IMR-90 (cell line): ENCODE measurements at regions not wholly inside any gene's neighbourhood (a gene's known extent, or its start where the extent isn't known, plus 50 kb on each side); places are given as distances from the start of the nearest gene placed in this dataset.

Experiments
- ATAC-seq: fragments of 200-7000 bp; cut with Tn5 transposase; 2 replicates; pipeline ENCODE4 v1.9.1; 2020; ENCODE audit warnings: low read depth, mild to moderate bottlenecking, moderate library complexity
- BruUV-seq: library from RNA; stranded (reverse); fragments of 400-500 nt; replicated peaks from 2 replicates; lab custom pipeline; 2021; lab: Mats Ljungman, UMichigan
- CTCF ChIA-PET: fragments of 300-600 bp; formaldehyde crosslinking; extraction: SDS; loops from one replicate; lab custom pipeline; 2021; ENCODE audit warnings: antibody characterized with exemption; lab: Yijun Ruan, JAX
- POLR2A ChIA-PET: fragments of 300-600 bp; sonication (Branson Sonifier 250); formaldehyde crosslinking; loops from one replicate; lab custom pipeline; 2022; ENCODE audit warnings: antibody characterized with exemption; ENCODE audit not compliant: unreplicated experiment; lab: Charles Lee
- DNase-seq: peaks from one replicate; pipeline ENCODE4 v3.0.0; 2013
- H2AFZ ChIP-seq: replicated peaks from 2 replicates; pipeline ENCODE3; 2013; ENCODE audit warnings: low read length, mild to moderate bottlenecking; ENCODE audit not compliant: poor library complexity
- H2AK5ac ChIP-seq: 2 replicates; pipeline ENCODE4 v1.6.1; 2013; ENCODE audit warnings: low read depth, low read length, inconsistent platforms
- H2AK9ac ChIP-seq: replicated peaks from 2 replicates; pipeline ENCODE3; 2013; ENCODE audit warnings: mild to moderate bottlenecking, low read depth, low read length, moderate library complexity; ENCODE audit not compliant: poor library complexity
- H2BK120ac ChIP-seq: 2 replicates; pipeline ENCODE4 v1.6.1; 2013; ENCODE audit warnings: low read depth, low read length, inconsistent platforms
- H2BK15ac ChIP-seq: 3 replicates; pipeline ENCODE4 v1.6.1; 2013; ENCODE audit warnings: low read depth, low read length, inconsistent platforms
- H2BK20ac ChIP-seq: 2 replicates; pipeline ENCODE4 v1.6.1; 2013; ENCODE audit warnings: low read depth, mild to moderate bottlenecking, inconsistent platforms, low read length, moderate library complexity
- H2BK5ac ChIP-seq: 2 replicates; pipeline ENCODE4 v1.6.1; 2013; ENCODE audit warnings: mild to moderate bottlenecking, low read depth, low read length, inconsistent platforms; ENCODE audit not compliant: poor library complexity, severe bottlenecking
- H3K14ac ChIP-seq: replicated peaks from 2 replicates; pipeline ENCODE4 v1.6.1; 2013; ENCODE audit warnings: low read depth, low read length, inconsistent platforms
- H3K18ac ChIP-seq: 2 replicates; pipeline ENCODE4 v1.6.1; 2013; ENCODE audit warnings: low read depth, low read length, control low read depth
- H3K23ac ChIP-seq: 2 replicates; pipeline ENCODE4 v1.6.1; 2013; ENCODE audit warnings: low read depth, low read length, inconsistent platforms
- H3K27ac ChIP-seq: 2 replicates; pipeline ENCODE4 v1.5.1; 2013; ENCODE audit warnings: mild to moderate bottlenecking, control low read depth, low read length; ENCODE audit not compliant: insufficient read depth
- H3K27me3 ChIP-seq: 2 replicates; pipeline ENCODE4 v1.6.1; 2013; ENCODE audit warnings: low read length; ENCODE audit not compliant: control insufficient read depth, insufficient read depth
- H3K36me3 ChIP-seq: 2 replicates; pipeline ENCODE4 v1.6.1; 2013; ENCODE audit warnings: low read length, mixed read lengths; ENCODE audit not compliant: control insufficient read depth, insufficient read depth
- H3K4ac ChIP-seq: 2 replicates; pipeline ENCODE4 v1.6.1; 2013; ENCODE audit warnings: low read depth, low read length, inconsistent platforms
- H3K4me1 ChIP-seq: 2 replicates; pipeline ENCODE4 v1.6.1; 2013; ENCODE audit warnings: low read length, mixed read lengths; ENCODE audit not compliant: control insufficient read depth, insufficient read depth
- H3K4me2 ChIP-seq: 2 replicates; pipeline ENCODE4 v1.6.1; 2013; ENCODE audit warnings: low read depth, mild to moderate bottlenecking, control low read depth, low read length, moderate library complexity
- H3K4me3 ChIP-seq: 2 replicates; pipeline ENCODE4 v1.5.1; 2013; ENCODE audit warnings: low read depth, mild to moderate bottlenecking, control low read depth, low read length, moderate library complexity; ENCODE audit not compliant: insufficient read depth
- H3K56ac ChIP-seq: 2 replicates; pipeline ENCODE4 v1.6.1; 2013; ENCODE audit warnings: low read length, inconsistent platforms; ENCODE audit not compliant: insufficient read depth; ENCODE audit errors: extremely low read depth
- H3K79me1 ChIP-seq, 2 experiments: 2 replicates each; pipeline ENCODE4 v1.6.1; 2013; ENCODE audit warnings: low read length in 2 of 2, inconsistent platforms in 1 of 2, low read depth in 1 of 2
- H3K9ac ChIP-seq: 2 replicates; pipeline ENCODE4 v1.6.1; 2013; ENCODE audit warnings: low read depth, low read length, control low read depth
- H3K9me1 ChIP-seq: 2 replicates; pipeline ENCODE4 v1.6.1; 2013; ENCODE audit warnings: low read length, inconsistent platforms; ENCODE audit not compliant: insufficient read depth
- H3K9me3 ChIP-seq: 2 replicates; pipeline ENCODE4 v1.6.1; 2013; ENCODE audit warnings: low read length; ENCODE audit not compliant: control insufficient read depth, insufficient read depth
- H4K20me1 ChIP-seq: 2 replicates; pipeline ENCODE4 v1.6.1; 2013; ENCODE audit warnings: low read length, inconsistent platforms; ENCODE audit not compliant: insufficient read depth
- H4K5ac ChIP-seq: 2 replicates; pipeline ENCODE4 v1.6.1; 2013; ENCODE audit warnings: mild to moderate bottlenecking, low read depth, low read length, control low read depth
- H4K8ac ChIP-seq, 2 experiments: 2 replicates each; pipeline ENCODE4 v1.6.1; 2013; ENCODE audit warnings: low read depth in 2 of 2, low read length in 2 of 2, control low read depth in 1 of 2, inconsistent platforms in 1 of 2
- H4K91ac ChIP-seq: 2 replicates; pipeline ENCODE4 v1.6.1; 2013; ENCODE audit warnings: low read depth, low read length, inconsistent platforms; ENCODE audit not compliant: insufficient read depth
- MAFK ChIP-seq: IDR thresholded peaks from 2 replicates; pipeline ENCODE4 v1.6.1; 2012; ENCODE audit warnings: low read depth, low read length, improper control_type of control experiment
- MAZ ChIP-seq: IDR thresholded peaks from 2 replicates; pipeline ENCODE4 v1.6.1; 2012; ENCODE audit warnings: low read depth, mild to moderate bottlenecking, low read length, improper control_type of control experiment, moderate library complexity, borderline replicate concordance
- MXI1 ChIP-seq: IDR thresholded peaks from 2 replicates; pipeline ENCODE4 v1.6.1; 2012; ENCODE audit warnings: low read depth, mild to moderate bottlenecking, low read length, moderate library complexity, borderline replicate concordance
- POLR2A ChIP-seq: IDR thresholded peaks from 2 replicates; pipeline ENCODE4 v1.6.1; 2012; ENCODE audit warnings: mild to moderate bottlenecking, low read depth, low read length
- RCOR1 ChIP-seq: IDR thresholded peaks from 2 replicates; pipeline ENCODE4 v1.6.1; 2012; ENCODE audit warnings: mild to moderate bottlenecking, low read length, improper control_type of control experiment; ENCODE audit not compliant: insufficient replicate concordance
- RFX5 ChIP-seq: IDR thresholded peaks from 2 replicates; pipeline ENCODE4 v1.8.0; 2012; ENCODE audit warnings: low read depth, mild to moderate bottlenecking, low read length, moderate library complexity
- WGBS, 2 experiments: methylation state at CpG; one replicate each; pipeline versions ENCODE4 v1.1.5 to v1.1.7; 2013; ENCODE audit warnings: missing lambda C conversion rate in 2 of 2; ENCODE audit not compliant: insufficient read length in 1 of 2; ENCODE audit errors: extremely low coverage in 2 of 2; 5-methylcytosine and 5-hydroxymethylcytosine counted together
- dilution Hi-C: fragments of 300-500 bp; cut with HindIII; formaldehyde crosslinking; loops from one replicate; pipeline ENCODE4 v1.14.3; 2018; ENCODE audit warnings: low sequenced_read_pairs; ENCODE audit not compliant: unreplicated experiment
- in situ Hi-C: fragments of 300-500 bp; cut with MboI; formaldehyde crosslinking; loops from 3 replicates; pipeline ENCODE4 v1.14.3; 2019; ENCODE audit warnings: low sequenced_read_pairs, inconsistent platforms, mixed read lengths
- intact Hi-C: fragments of 100-400 bp; cut with micrococcal nuclease; formaldehyde crosslinking; loops from 2 replicates; pipeline ENCODE4 v1.10.0; 2022

- H2AK5ac ChIP-seq = no peak overlapping the region
- H2AFZ ChIP-seq = no peak overlapping the region
- no peak for DNase-seq
- no TSS peak for BruUV-seq
- H4K91ac ChIP-seq = no peak overlapping the region
- no peaks in the 10 kb centered on the region for H3K27me3 ChIP-seq
- H3K14ac ChIP-seq = no peak overlapping the region
- no peak overlapping the region for H2BK120ac ChIP-seq
- no peak overlapping the region for H4K5ac ChIP-seq
- intact Hi-C loops = no loop called here
- no peak overlapping the region for H3K23ac ChIP-seq
- ChIA-PET POLR2A (no interaction called here), CTCF (no interaction called here)
- H3K27ac ChIP-seq = no peak overlapping the region
- no peak for TF ChIP-seq RCOR1
- no peak for TF ChIP-seq MAZ
- no peak for TF ChIP-seq MXI1
- TF ChIP-seq RFX5 = no peak
- no peak for TF ChIP-seq MAFK
- no peak for TF ChIP-seq POLR2A
- no peak for ATAC-seq
- no peak overlapping the region for H4K8ac ChIP-seq
- no peak overlapping the region for H3K4me3 ChIP-seq
- no peak overlapping the region for H3K18ac ChIP-seq
- H2BK5ac ChIP-seq = no peak overlapping the region
- H3K9me3 ChIP-seq = no peaks in the 10 kb centered on the region
- WGBS, 2 experiments = no CpG with 5 or more reads among the region's 3 CpGs
- H2BK15ac ChIP-seq = no peak overlapping the region
- no peaks in the 10 kb centered on the region for H4K20me1 ChIP-seq
- no peak overlapping the region for H3K4ac ChIP-seq
- dilution Hi-C loops = loop anchor here (25.0 kb wide), 1 partner anchor 401 kb away; no protein-coding TSS in a partner anchor
- in situ Hi-C loops = no loop called here
- peaks cover 5% of the 10 kb centered on the region for H3K4me1 ChIP-seq
- H3K9me1 ChIP-seq = peaks cover 8% of the 10 kb centered on the region
- 0 out of 4 replicates have a peak, but pooled peaks cover 0 to 3% of the 10 kb centered on the region in 2 experiments for H3K79me1 ChIP-seq
- H2BK20ac ChIP-seq = no peak overlapping the region
- no peak overlapping the region for H3K56ac ChIP-seq
- no peaks in the 10 kb centered on the region for H3K36me3 ChIP-seq
- no peak overlapping the region for H2AK9ac ChIP-seq
- no peak overlapping the region for H3K4me2 ChIP-seq
- H3K9ac ChIP-seq = no peak overlapping the region
These were observed 148.0 kb downstream of the FGF1 start for GRCh38 chr5:142537938-142538337.
